NCI-H226 (cell line): ENCODE measurements at regions not wholly inside any gene's neighbourhood (a gene's known extent, or its start where the extent isn't known, plus 50 kb on each side); places are given as distances from the start of the nearest gene placed in this dataset.
"Not testable (repeated sequence)": the region's sequence is repeated elsewhere in the genome, so short reads cannot be mapped to it uniquely, and the experiment has no call there.

Experiments used
- DNase-seq: peaks from one replicate; pipeline ENCODE4 v3.0.0-alpha.2; 2015

DNA sequence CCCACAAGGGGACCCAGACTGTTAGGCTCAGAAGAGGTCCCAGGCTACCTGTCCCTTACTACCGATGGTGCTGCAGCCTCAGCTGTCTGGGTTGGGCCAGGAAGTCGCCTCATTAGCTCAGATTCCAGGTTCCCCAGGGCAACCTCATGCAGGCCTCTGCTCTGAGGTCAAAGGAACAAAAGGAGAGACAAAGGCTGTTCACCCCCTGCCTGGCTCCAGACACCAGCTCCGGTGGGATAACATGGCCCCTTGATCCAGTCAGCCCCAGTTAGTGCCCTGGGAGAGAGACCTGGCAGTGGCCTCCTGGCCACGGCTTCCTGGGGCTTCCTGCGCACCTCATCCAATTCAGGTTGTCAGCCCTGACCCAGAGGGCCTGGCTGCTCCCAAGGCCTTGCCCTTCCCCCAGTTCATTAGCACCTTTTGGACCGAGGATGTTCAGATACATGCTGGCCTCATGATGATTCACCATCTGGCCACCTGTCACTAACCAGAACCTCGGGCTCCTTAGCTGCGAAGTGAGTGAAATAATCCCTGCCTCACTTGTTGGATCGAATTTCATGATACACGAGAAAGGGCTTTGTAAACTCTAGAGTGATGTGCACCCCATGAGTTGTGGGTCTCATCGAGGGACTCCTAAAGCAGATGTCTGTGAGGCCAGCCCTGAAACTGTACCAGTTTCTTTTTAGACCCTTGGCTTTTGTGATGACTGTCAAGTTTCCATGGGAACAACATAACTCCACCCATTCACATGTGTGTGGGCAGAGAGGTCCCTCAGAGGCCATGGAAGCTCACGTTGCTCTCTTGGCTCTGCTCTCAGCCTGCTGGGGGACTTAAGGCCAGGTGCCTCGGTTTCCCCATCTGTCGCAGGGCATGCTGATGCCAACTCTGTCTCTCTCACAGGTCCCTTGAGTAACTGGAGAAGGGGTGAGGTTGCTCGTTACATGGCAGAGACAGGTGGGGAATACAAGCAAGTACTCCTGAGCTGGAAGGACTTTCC is 79.5 kb upstream of the PCBD1 start:
- DNase-seq: no peak

GRCh38 chr10:70969188-70969587 is 80.8 kb upstream of the PCBD1 start:
- DNase-seq: no peak

DNA sequence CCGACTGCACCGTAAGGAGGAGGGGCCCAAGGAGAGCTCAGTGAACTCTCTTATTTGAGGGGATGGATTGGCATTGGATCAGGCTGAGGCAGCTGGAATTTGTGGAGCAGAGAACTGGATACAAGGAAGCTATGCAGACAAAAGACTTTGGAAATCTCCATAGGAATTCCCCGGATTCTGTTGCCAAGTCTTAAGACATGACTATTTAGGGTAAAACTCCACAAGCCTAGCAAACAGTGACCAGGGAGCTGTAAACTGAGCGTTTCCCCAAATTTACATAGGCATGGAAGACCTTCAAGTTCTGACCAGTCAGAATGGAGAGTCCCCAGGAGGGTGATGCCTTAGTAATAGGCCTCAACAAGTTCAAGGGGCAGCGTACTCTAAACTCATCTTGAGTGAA is 82.5 kb upstream of the PCBD1 start:
- DNase-seq: peak; percentile 45

DNA sequence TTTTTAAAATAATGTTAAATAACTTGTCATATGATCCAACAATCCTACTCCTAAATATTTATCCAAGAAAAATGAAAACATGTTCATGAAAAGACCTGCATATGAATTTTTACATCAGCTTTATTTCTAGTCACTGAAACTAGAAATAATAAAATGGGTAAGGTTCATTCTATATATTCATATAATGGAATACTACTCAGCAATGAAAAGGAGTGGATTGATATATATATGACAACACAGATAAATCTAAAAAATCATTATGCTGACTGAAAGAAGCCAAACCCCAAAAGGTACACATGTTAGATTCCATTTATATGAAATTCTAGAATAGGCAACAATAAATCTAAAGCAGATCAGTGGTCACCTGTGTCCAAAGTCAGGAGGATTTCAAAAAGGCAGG is 84.9 kb upstream of the PCBD1 start:
- DNase-seq: no peak

DNA sequence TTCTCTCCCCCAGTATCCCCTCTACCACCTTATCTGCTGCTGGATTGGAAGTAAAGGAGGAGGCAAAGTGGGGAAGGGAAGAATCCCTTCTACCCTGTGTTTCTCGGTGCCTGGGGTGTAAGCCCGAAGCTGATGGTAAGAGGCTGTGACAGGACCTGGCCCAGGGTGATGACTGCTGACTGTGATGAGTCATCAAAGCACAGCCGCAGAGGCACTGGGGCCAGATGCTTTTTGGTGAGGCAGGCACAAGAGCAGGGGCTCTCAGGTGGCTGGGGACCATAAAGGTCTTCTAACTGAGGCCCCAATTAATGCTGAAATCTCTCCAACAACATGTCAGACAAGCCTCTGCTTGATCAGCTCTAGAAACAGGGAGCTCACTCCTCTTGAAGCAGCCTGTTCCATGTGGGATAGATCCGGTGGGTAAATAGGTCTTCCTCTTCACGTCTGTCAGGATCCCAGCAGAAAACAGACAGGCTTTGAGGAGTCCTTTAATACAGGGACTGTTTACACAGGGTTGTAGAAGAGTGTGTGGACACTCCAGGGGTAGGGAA is 86.1 kb upstream of the PCBD1 start:
- no peak for DNase-seq

GRCh38 chr10:70974920-70975319 is 86.6 kb upstream of the PCBD1 start:
- no peak for DNase-seq

GRCh38 chr10:70976063-70976695 is 87.8 kb upstream of the PCBD1 start:
- no peak for DNase-seq

- DNase-seq: no peak
Measured at GRCh38 chr10:70977625-70978024, 89.3 kb upstream of the PCBD1 start.

DNA sequence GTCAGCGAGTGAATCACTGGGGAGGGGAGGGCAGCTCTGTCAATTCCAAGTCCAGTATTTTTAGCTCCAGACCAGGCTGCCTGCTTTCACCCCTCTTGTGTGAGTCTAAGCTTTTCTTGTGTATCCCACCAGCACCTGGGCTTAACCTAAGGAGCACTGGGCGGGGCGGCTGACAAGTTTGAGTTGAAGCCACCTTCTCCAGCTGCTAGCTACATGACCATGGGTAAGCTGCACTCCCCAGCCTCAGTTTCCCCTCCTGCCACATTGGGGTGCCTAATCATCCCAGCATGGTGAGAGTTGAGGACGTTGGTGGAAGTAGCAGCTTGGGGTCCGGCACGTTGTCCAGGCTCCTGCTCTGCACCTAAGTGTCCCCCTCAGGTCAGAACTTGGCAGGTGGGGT is 89.8 kb upstream of the PCBD1 start:
- DNase-seq: no peak

DNA sequence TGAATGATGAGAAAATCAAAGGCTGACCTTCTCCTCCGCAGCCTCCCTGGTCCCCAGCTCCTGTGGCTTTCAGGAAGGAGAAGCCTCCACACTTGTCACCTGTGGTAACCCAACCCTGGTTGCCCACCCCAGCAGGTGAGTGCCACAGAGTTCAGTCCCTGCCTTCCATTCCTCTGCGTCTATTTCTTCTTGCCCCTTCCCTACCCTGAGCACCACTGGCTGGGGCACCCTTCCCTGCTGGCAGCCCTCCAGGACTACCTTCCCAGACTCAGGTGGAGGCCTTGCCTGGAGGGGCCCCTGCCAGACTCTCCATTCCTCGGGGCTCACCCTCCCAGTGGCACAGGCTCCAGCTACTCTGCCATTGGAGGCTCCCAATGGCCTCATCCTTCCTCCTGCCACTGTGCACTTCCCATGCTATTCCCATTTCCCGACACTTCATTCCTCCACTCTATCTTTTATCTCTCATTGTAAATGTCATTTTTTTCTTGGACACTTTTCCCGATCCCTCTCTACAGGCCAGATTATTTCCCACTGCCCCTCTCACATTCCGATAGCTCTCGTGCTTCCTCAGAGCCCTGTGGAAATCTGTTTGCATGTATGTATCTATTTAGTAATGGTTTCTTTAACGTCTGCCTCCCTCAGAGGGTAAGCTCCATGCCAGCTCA is 90.6 kb upstream of the PCBD1 start:
- DNase-seq: no peak

GRCh38 chr10:70980687-70981086 is 92.3 kb upstream of the PCBD1 start:
- DNase-seq: no peak

DNA sequence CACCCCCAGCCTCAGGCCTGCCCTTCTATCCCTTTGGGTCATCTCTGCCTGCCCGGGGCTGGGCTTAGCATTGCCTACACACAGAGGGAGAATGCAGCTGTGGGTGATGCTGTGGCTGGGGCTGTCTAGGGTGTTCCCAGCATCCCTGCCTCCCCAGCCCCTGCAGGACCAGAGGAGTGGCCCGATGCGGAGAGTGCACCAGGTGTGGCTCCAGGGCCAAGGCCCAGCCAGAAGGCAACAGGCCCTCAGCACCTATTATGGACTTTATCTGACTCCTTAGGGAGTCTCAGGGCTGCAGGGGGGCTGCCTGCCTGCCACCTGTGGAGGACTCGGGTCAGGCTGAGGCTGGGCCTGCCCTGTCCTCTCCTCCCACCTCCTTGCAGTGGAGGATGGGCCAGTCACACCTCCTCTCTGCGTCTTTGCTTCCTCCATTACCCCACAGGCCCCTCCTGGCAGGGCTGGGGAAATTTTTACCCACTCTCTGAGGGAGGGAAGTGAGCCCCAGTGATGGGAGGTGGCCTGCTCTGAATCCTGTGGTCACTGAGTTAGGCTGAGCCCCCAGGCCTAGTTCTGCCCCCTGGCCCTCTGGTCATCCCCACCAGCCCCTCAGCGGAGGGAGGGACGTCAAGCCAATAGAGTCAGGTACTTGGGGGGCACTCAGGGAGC is 92.9 kb upstream of the PCBD1 start:
- no peak for DNase-seq

- no peak for DNase-seq
Measured at GRCh38 chr10:70981936-70982335, 93.6 kb upstream of the PCBD1 start.

DNA sequence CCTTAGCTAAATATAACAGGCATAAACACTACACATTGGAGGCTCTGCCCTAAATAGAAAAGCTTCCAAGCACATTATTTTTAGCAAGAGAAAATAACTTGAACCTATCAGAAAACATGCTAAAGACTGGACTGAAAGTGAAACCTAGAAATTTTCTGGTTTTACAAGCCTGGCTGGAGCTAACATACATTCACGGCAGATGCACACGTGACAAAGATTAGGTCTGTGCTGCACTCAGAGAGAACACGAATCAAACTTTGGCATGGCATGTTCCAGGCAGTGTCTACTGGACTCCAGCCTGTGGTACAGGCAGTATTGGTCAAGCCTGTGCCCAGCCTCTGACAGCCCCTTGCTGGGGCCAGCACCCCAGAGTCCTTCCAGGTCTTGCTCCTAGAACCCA is 94.1 kb upstream of the PCBD1 start:
- DNase-seq: no peak

- no peak for DNase-seq
Measured at GRCh38 chr10:70984986-70985722, 96.8 kb upstream of the PCBD1 start.

DNA sequence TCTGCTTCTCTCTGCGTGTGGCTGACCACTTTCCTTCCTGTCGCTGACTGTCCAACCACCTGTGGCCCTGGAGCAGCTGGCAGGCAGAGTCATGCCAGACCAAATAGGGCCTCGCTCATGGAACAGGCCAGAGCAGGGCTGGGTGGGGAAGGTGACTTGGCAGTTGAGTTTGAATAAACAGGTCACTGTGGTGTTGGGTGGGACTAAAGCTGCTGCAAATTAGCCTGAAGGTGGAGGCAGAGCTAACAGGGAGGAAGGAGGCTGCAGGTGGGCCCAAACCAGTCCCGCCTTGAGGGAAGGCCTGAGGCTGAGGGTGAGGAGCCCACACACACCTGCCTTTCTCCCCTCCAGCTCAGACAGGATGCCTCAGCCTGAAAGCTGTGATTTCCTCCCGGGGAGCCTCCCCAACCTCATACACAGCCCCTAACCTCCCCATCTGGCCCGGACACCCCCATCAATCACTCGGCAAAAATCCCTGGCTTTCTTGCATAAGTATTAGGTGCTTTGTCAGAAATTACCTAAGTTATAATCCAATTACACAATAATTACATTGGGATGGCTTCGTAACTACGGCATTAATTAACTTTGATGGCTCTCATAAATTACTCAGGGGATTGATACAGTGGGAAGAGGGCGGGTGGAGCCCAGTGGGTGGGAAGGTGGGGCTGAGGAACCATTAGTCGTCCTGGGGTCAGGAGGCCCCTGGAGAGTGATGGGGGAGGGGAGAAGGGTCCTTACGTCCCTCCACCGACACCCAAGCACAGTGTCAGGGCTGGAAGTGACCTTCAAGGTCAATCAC is 97.7 kb upstream of the PCBD1 start:
- DNase-seq: no peak

DNA sequence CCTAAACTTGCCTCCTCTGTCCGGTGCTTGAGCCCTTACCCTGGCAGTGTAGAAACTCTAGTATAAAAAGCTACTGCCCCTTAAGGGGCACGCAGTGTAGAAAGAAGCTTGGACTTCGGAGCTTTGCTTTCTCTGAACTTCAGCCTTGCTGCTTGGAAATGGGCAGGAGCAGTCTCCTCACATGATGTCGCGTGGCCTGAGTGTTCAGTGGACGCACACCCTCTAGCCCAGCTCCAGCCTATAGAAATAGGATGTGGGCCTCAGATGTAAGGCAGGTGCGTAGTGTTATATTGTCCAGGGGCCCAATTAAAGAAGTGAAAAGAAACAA is 98.2 kb upstream of the PCBD1 start:
- DNase-seq: no peak

DNA sequence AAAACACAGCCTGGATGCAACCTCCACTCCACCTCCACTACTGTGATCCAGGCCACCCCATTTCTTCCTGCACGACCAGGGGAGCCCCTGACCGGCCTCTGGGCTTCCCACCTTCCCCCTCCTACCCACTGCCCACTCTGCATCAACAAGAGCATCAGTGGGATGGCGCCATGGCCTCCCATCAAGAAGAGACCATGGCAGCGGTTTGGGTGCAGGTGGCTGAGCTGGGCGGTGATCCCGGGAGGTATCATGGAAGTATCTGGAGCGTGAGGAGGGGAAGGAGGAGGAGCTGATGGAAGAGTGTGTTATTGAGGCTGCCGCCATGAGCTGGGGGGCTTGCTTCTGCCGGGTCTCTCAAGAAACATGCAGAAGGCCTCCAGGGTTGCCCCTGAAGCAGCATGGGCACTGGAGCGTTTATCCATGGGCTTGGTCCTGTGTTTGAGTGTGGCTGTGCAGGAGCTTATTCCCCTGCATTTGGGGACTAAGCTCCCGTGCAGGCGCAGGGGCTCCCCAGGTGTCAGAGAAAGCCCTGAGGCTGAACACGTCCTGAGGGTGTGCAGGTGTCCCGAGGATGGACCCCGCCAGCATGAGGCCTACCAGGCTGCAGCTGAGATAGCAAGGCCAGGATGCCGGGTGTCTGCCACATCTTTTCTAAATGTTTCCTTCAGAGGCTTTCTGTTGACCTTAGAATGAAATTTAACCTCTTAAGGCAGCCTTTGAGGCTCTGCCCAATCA is 99.2 kb upstream of the PCBD1 start:
- no peak for DNase-seq

GRCh38 chr10:70990156-70990555 is 101.8 kb upstream of the PCBD1 start:
- not testable (repeated sequence) for DNase-seq

DNA sequence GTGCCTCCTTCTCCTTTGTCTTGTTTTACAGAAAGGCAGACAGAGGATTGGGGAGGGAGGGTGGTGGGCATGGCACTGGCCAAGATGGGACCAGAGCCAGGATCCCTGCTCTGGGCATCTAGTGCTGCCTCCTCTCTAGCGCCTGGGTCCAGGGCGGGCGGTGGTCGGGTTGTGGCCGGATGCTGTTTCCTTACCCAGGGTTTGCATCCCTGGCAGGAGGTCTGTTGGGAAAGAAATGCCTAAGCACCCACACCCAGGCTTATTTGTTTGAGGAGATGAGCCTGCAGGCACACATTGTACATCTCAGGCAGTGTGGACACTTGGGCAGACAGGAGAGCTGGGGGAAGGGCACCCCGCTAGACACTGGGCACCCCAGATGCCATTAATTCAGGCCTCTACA is 102.3 kb upstream of the PCBD1 start:
- DNase-seq: no peak
